ENCODE measurements at regions not wholly inside any gene's neighbourhood (a gene's known extent, or its start where the extent isn't known, plus 50 kb on each side); places are given as distances from the start of the nearest gene placed in this dataset.

- no peak for DNase-seq (ENCODE audit: low spot score)
- no peak overlapping the region for H3K4me3 ChIP-seq (ENCODE audit: low read depth in 1 of 3, low read length in 3 of 3)
- no peaks in the 10 kb centered on the region for H3K4me1 ChIP-seq (ENCODE audit: control insufficient read depth in 4 of 4, insufficient read depth in 4 of 4, low read length in 3 of 4)
- no peak overlapping the region for H3K27ac ChIP-seq (ENCODE audit: low read depth in 1 of 2, low read length in 2 of 2)
- no peak for TF ChIP-seq FOXA1 (IDR thresholded peaks at IDR 0.05)
- no peak for TF ChIP-seq YY1 (IDR thresholded peaks at IDR 0.05)
- H3K27me3 ChIP-seq (ENCODE audit: control insufficient read depth in 4 of 4, insufficient read depth in 4 of 4, low read length in 3 of 4), result no peaks in the 10 kb centered on the region
- H3K36me3 ChIP-seq (ENCODE audit: control insufficient read depth in 4 of 4, insufficient read depth in 3 of 4, low read depth in 1 of 4, low read length in 3 of 4), result no peaks in the 10 kb centered on the region
- no peak overlapping the region for H3K9ac ChIP-seq (ENCODE audit: low read depth in 1 of 2, low read length in 2 of 2)
- H3K9me3 ChIP-seq (ENCODE audit: control insufficient read depth in 4 of 4, low read length in 3 of 4), result no peaks in the 10 kb centered on the region
- WGBS, result 92% methylated on average over 2 of the region's 2 CpGs
Observed at GRCh38 chr10:108591417-108591816, 1331.9 kb downstream of the XPNPEP1 start.

- DNase-seq (ENCODE audit: low spot score), result no peak
Observed at GRCh38 chr10:108586424-108586823, 1336.9 kb downstream of the XPNPEP1 start.

More at GRCh38 chr10:108586424-108586823, 1336.9 kb downstream of the XPNPEP1 start:
- Histone ChIP-seq H3K4me3 (ENCODE audit: low read depth in 1 of 3, low read length in 3 of 3) (no peak overlapping the region), H3K27me3 (ENCODE audit: control insufficient read depth in 4 of 4, insufficient read depth in 4 of 4, low read length in 3 of 4) (no peaks in the 10 kb centered on the region), H3K9me3 (ENCODE audit: control insufficient read depth in 4 of 4, low read length in 3 of 4) (no peaks in the 10 kb centered on the region), H3K9ac (ENCODE audit: low read depth in 1 of 2, low read length in 2 of 2) (no peak overlapping the region), H3K27ac (ENCODE audit: low read depth in 1 of 2, low read length in 2 of 2) (no peak overlapping the region), H3K4me1 (ENCODE audit: control insufficient read depth in 4 of 4, insufficient read depth in 4 of 4, low read length in 3 of 4) (peaks cover 2 to 16% (median 13%) of the 10 kb centered on the region in 4 donors), H3K36me3 (ENCODE audit: control insufficient read depth in 4 of 4, insufficient read depth in 3 of 4, low read depth in 1 of 4, low read length in 3 of 4) (no peaks in the 10 kb centered on the region)
- TF ChIP-seq YY1 (IDR thresholded peaks at IDR 0.05), result no peak
- no peak for TF ChIP-seq ZBTB33 (IDR thresholded peaks at IDR 0.05)
- no peak for TF ChIP-seq RXRA (IDR thresholded peaks at IDR 0.05)
- no peak for TF ChIP-seq JUND (IDR thresholded peaks at IDR 0.05)
- TF ChIP-seq CTCF (IDR thresholded peaks at IDR 0.05; ENCODE audit: low read depth, low read length, missing input control), result no peak
- TF ChIP-seq, protein P1, sequence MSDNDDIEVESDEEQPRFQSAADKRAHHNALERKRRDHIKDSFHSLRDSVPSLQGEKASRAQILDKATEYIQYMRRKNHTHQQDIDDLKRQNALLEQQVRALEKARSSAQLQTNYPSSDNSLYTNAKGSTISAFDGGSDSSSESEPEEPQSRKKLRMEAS (IDR thresholded peaks at IDR 0.05), result no peak
- TF ChIP-seq GABPA (IDR thresholded peaks at IDR 0.05 in 1 of 2, conservative IDR thresholded peaks at IDR 0.05 in 1 of 2), result no peak
- no peak for TF ChIP-seq FOXA2 (IDR thresholded peaks at IDR 0.05)
- TF ChIP-seq SP1 (IDR thresholded peaks at IDR 0.05), result no peak
- no peak for TF ChIP-seq EGR1 (IDR thresholded peaks at IDR 0.05; ENCODE audit: low read depth in 2 of 2)
- TF ChIP-seq TAF1 (conservative IDR thresholded peaks at IDR 0.05), result no peak
- no peak for TF ChIP-seq HNF4G (IDR thresholded peaks at IDR 0.05)
- no peak for TF ChIP-seq ATF3 (IDR thresholded peaks at IDR 0.05)
- no peak for TF ChIP-seq NR2F2 (IDR thresholded peaks at IDR 0.05)
- TF ChIP-seq HNF4A (conservative IDR thresholded peaks at IDR 0.05), result no peak
- no peak for TF ChIP-seq REST (IDR thresholded peaks at IDR 0.05)
- TF ChIP-seq RAD21 (IDR thresholded peaks at IDR 0.05), result no peak
- TF ChIP-seq FOXA1 (IDR thresholded peaks at IDR 0.05), result no peak
- 95% methylated on average over 3 of the region's 3 CpGs for WGBS

Data from liver (tissue), 8 donors.